ENCODE measurements at regions not wholly inside any gene's neighbourhood (a gene's known extent, or its start where the extent isn't known, plus 50 kb on each side); places are given as distances from the start of the nearest gene placed in this dataset.
A peak's percentile ranks its signal among the peaks of the same experiment; 100 is the strongest.

DNA sequence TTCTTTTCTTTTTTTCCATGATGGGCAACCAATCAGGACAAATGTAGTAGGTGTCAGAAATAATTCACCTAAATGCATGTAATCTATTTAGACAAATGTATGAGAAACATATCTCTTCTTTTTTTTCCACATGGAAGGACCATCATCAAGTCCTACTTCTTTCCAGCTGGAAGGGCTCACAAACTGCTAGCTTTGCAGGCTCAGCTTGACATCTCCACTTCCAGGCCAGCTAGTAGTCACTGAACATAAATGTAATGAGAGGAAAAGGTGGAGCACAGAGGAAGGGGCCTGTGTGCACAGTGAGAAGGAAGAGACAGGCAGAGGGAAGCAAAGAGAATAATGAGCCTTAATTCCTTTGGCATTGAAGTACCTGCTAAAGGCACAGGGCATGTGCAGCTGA, 504.9 kb downstream of the MCTP2 start:
- intact Hi-C loops (cut with DNase I), result no loop called here
- no peak for DNase-seq

GRCh38 chr15:94739639-94740038, 508.3 kb downstream of the MCTP2 start:
- intact Hi-C loops (cut with DNase I), result no loop called here
- no peak for DNase-seq

GRCh38 chr15:94740469-94740868, 509.1 kb downstream of the MCTP2 start:
- intact Hi-C loops (cut with DNase I), result no loop called here
- no peak for DNase-seq

- DNase-seq, result peak in 7 of 42 donors; percentile 2 to 15 (median 8)
- intact Hi-C loops (cut with DNase I), result no loop called here
These were observed 512.3 kb downstream of the MCTP2 start for GRCh38 chr15:94743668-94744067.

DNA sequence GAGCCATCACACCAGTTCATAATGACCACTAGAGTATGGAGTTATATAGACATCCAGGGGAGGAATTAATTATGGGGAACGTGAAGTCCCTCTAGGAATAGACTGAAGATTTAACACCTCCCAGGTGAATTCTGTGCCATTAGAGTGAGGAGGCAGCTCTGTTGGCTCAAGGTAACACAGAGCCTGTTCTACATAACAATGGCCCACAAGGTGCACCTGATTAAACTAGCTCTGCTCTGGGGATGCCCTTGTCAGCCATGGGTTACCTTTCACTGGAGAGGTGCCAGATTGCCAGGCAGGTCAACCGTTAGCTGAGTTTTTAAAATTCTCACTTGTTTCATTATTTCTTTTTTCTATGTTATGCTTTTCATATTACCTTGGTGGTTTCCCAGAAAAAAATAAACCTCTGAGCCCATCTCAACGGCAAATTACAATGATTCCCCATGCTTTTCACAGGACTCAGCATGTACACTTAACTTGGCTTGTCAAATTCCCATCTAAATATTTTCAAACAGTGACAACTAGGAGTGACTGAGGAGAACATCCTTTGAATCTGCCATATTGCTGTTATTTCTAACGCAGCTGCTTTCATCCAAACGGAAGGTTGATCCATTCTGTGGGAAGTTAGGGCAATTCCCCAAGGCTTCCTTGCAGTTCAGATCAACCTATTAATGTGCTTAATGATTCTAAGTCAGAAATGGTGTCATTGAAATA, 512.9 kb downstream of the MCTP2 start:
- intact Hi-C loops (cut with DNase I), result no loop called here

DNA sequence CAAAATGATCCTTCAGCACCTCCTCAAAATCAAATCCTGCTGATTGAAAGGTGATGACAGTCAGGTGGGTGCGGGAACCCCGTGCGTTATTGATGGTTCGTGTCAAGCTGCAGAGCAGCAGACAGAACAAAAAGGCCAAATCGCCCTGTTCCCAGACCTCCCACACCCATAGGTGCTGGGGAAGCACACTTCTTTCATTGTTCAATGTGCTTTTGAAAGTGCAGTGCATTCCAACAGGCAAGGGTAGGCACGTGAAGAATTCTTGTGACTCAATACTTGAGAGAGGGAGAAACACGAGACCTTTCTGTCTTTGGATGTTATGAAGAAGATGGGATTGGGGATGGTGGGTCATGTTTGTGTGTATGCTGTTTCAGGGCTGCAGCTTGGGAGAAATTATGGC, 514.0 kb downstream of the MCTP2 start:
- intact Hi-C loops (cut with DNase I), result no loop called here
- DNase-seq, result no peak

More for the DNA sequence above, 512.9 kb downstream of the MCTP2 start:
- no peak for DNase-seq

GRCh38 chr15:94747510-94747909, 516.1 kb downstream of the MCTP2 start:
- intact Hi-C loops (cut with DNase I), result no loop called here
- no peak for DNase-seq

- intact Hi-C loops (cut with DNase I), result no loop called here
- DNase-seq, result no peak
These were observed 518.7 kb downstream of the MCTP2 start for GRCh38 chr15:94749811-94750617.

- DNase-seq, result no peak
- intact Hi-C loops (cut with DNase I), result no loop called here
These were observed 529.0 kb downstream of the MCTP2 start for GRCh38 chr15:94760348-94760747.

GRCh38 chr15:94761574-94761973, 530.2 kb downstream of the MCTP2 start:
- no peak for DNase-seq
- intact Hi-C loops (cut with DNase I), result no loop called here

DNA sequence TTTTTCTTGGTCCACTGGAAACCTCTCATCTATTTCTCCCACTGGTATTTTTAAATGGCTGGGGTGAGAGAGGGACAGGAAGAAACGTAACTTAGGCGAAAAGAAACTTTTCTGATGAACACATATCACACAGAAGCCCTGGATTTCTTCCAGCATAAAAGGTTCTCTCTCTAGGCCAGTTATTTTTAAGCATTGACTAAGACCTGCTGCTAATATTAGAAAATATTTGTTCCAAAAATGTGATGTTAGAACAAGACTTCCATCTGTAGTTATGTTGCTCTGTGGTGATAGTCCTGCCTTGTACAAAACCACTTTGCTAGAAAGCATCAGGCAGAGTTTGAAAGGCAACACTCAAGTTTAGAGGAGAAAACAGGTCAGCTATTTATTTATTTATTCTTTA, 537.7 kb downstream of the MCTP2 start:
- intact Hi-C loops (cut with DNase I), result no loop called here
- no peak for DNase-seq

DNA sequence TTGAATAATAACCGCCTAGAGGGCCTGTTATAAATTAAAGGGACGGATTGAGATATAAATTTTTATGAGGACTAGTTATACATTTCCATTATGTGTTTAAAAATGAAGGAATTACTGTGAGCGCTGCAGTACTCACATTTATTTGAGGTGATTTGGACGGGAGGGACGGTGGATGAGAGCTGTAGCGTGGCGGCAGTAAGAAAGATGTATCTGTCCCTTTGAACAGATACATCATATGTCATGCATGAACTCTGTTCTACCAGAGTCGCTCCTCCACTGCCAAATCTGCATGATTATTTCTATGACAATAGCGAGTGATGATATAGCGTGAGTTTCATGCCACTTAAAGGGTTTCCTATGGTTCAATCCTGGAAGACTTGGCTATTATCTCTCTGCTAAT, 538.8 kb downstream of the MCTP2 start:
- DNase-seq, result no peak
- intact Hi-C loops (cut with DNase I), result no loop called here

GRCh38 chr15:94777037-94777436, 545.7 kb downstream of the MCTP2 start:
- intact Hi-C loops (cut with DNase I), result no loop called here
- no peak for DNase-seq

DNA sequence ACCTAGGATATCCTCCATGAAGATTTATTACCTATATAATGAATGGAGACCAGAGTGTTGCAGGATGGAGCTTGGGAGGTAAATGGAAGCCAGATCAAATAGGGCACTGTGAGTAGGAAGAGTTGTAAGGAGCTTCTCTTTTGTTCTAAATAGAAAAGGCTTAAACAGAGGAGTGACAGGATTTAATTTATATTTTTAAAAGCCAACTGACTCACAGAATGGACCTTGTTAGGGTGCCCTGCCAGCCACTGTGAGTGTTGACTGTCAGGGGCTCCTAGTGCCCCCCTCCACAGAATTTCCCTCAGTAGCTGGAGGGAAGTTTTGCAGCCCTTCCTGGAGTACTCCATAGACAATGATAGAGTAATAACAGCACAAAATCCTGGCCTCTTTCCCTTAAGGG, 547.5 kb downstream of the MCTP2 start:
- no peak for DNase-seq
- intact Hi-C loops (cut with DNase I), result no loop called here

DNA sequence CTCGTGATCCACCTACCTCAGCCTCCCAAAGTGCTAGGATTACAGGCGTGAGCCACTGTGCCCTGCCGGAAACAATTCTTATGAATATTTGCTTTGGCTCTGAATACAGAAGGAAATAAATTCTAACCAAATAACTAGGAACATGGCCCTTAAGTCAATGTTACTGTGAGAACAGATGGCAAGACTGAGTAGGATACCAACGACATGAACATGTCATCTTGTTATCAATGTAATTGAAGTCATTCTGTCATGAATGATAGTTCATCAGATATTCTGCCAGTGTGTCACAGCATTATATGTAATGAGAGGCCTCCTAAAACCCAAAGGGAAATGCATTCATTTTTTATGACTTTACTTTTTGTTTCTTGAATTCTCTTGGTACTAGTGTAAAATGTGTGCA, 548.8 kb downstream of the MCTP2 start:
- no peak for DNase-seq
- intact Hi-C loops (cut with DNase I), result no loop called here

DNA sequence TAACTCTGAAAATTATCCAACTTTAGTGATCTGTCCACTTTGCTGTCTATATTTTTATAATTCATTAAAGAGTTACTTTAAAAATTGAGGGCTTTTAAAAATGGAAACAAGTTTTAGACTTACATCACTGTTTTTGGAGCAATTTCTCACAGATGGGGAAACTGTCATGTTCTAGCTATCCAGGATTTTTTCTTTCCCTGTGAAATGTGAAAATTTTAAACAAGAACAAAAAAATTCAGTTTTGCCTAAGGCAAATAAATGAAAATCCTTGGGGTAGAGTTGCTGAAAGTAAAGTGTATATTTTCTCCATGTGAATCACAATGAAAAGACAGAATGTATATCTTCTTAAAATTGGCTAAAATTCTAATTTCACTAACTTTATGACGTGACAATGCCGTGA, 553.7 kb downstream of the MCTP2 start:
- no peak for DNase-seq
- intact Hi-C loops (cut with DNase I), result no loop called here

DNA sequence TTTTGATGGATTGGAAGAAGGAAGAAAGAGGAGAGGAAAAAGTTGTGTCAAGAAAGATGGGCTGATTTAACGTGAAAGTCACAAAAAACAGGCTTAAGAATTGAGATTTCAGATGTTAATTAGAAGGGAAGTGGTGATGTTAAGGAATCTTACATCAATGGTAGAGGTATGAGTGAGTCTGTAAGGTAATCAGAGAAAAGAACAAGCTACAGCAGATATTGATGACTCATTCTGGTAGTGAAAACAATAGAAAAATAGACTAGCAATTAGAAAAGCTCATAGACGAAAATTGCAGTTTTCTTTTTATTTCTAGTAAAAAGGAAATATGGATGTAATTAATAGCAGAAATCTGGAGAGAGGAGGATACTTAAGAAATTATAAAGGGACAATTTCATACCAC, 559.6 kb downstream of the MCTP2 start:
- intact Hi-C loops (cut with DNase I), result no loop called here
- no peak for DNase-seq

GRCh38 chr15:94791510-94791909, 560.1 kb downstream of the MCTP2 start:
- intact Hi-C loops (cut with DNase I), result no loop called here
- DNase-seq, result no peak

GRCh38 chr15:94792196-94792595, 560.8 kb downstream of the MCTP2 start:
- no peak for DNase-seq
- intact Hi-C loops (cut with DNase I), result no loop called here

- intact Hi-C loops (cut with DNase I), result no loop called here
- no peak for DNase-seq
These were observed 561.8 kb downstream of the MCTP2 start for GRCh38 chr15:94793207-94793606.

DNA sequence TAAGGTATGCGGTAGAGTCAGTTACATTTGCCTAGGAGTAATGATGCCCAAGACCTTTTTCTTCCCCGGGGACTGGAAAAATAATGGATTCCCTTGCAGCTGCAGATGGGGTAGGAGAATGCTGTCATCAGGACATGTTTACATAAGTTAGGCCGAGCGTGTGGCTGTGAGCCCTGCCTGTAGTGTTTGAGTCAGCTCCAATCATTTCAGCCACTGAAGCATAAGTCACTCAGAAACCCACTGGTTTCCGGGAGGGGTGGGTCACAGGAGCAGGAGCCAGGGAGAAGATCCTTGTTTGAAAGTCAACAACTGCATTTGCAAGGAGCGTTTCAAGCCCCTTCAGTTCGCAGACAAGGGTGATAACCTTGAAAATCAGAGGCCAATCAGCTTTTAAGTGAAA, 562.3 kb downstream of the MCTP2 start:
- intact Hi-C loops (cut with DNase I), result no loop called here
- DNase-seq, result no peak

All from head of caudate nucleus (tissue), 42 donors.